Gastroesophageal sphincter (tissue), 2 donors: ENCODE measurements at regions not wholly inside any gene's neighbourhood (a gene's known extent, or its start where the extent isn't known, plus 50 kb on each side); places are given as distances from the start of the nearest gene placed in this dataset.

Experiments
- EP300 ChIP-seq: sonication (generic); formaldehyde crosslinking; IDR thresholded peaks from one replicate; pipeline ENCODE4 v1.6.1; 2017; ENCODE audit warnings: antibody characterized with exemption, mild to moderate bottlenecking
- POLR2A ChIP-seq, 2 donors: fragments of 450-650 bp; IDR thresholded peaks; one replicate each; pipeline ENCODE4 v1.6.1; 2017; ENCODE audit warnings: antibody characterized with exemption in 2 of 2, mild to moderate bottlenecking in 2 of 2, moderate library complexity in 1 of 2

- TF ChIP-seq POLR2A (IDR thresholded peaks at IDR 0.05) (no peak), EP300 (no peak)
Observed at GRCh38 chr12:3972576-3972975, 99.4 kb upstream of the PARP11 start.
